GM23338 (cell line): ENCODE measurements at regions not wholly inside any gene's neighbourhood (a gene's known extent, or its start where the extent isn't known, plus 50 kb on each side); places are given as distances from the start of the nearest gene placed in this dataset.

Source experiments
- ATAC-seq: fragments of 200-7000 bp; cut with Tn5 transposase; 3 replicates; pipeline ENCODE4 v1.9.1; 2020
- DNase-seq: peaks from one replicate; pipeline ENCODE4 v3.0.0-alpha.2; 2015; ENCODE audit warnings: low spot score
- H2AFZ ChIP-seq: fragments of 200-600 bp; sonication (generic); 2 replicates; pipeline ENCODE4 v1.8.0; 2016; ENCODE audit warnings: antibody characterized with exemption, mild to moderate bottlenecking, moderate library complexity
- H3F3A ChIP-seq: fragments of 200-600 bp; sonication (generic); replicated peaks from 2 replicates; pipeline ENCODE4 v1.8.0; 2017; ENCODE audit warnings: antibody characterized with exemption, mixed run types, low read depth
- H3K27ac ChIP-seq: fragments of 200-600 bp; sonication (generic); 2 replicates; pipeline ENCODE4 v1.6.1; 2016; ENCODE audit warnings: low read depth
- H3K27me3 ChIP-seq: fragments of 200-600 bp; sonication (generic); 2 replicates; pipeline ENCODE4 v1.8.0; 2016; ENCODE audit warnings: mild to moderate bottlenecking, mixed run types, moderate library complexity; ENCODE audit not compliant: insufficient read depth
- H3K36me3 ChIP-seq: fragments of 200-600 bp; sonication (generic); 2 replicates; pipeline ENCODE4 v1.8.0; 2016; ENCODE audit warnings: mild to moderate bottlenecking; ENCODE audit not compliant: insufficient read depth
- H3K4me1 ChIP-seq: fragments of 200-600 bp; sonication (generic); 2 replicates; pipeline ENCODE4 v1.8.0; 2016; ENCODE audit warnings: mild to moderate bottlenecking, moderate library complexity; ENCODE audit not compliant: insufficient read depth
- H3K4me2 ChIP-seq: fragments of 200-600 bp; sonication (generic); 2 replicates; pipeline ENCODE4 v1.7.1; 2017; ENCODE audit warnings: mixed run types
- H3K4me3 ChIP-seq: fragments of 200-600 bp; sonication (generic); 2 replicates; pipeline ENCODE4 v1.6.1; 2016; ENCODE audit warnings: mixed run types
- H3K79me2 ChIP-seq: fragments of 200-600 bp; sonication (generic); replicated peaks from 2 replicates; pipeline ENCODE4 v1.8.0; 2017; ENCODE audit warnings: mild to moderate bottlenecking; ENCODE audit not compliant: insufficient read depth
- H3K9me2 ChIP-seq: fragments of 200-600 bp; sonication (generic); 2 replicates; pipeline ENCODE4 v1.8.0; 2017; ENCODE audit not compliant: insufficient read depth
- H4K20me1 ChIP-seq: fragments of 200-600 bp; sonication (generic); replicated peaks from 2 replicates; pipeline ENCODE4 v1.8.0; 2017; ENCODE audit warnings: mild to moderate bottlenecking; ENCODE audit not compliant: insufficient read depth
- H3K27ac Mint-ChIP-seq: 2 replicates; pipeline ENCODE4 v1.8.0; 2020; ENCODE audit warnings: inconsistent platforms, mild to moderate bottlenecking, moderate library complexity, mixed read lengths
- H3K27me3 Mint-ChIP-seq: 3 replicates; pipeline ENCODE4 v1.8.0; 2022; ENCODE audit warnings: low read depth, mild to moderate bottlenecking, moderate library complexity, mixed read lengths, inconsistent platforms; ENCODE audit not compliant: insufficient read depth, poor library complexity
- H3K36me3 Mint-ChIP-seq: 3 replicates; pipeline ENCODE4 v1.8.0; 2021; ENCODE audit warnings: low read depth, mild to moderate bottlenecking, inconsistent platforms, moderate library complexity, mixed read lengths
- H3K4me1 Mint-ChIP-seq: 3 replicates; pipeline ENCODE4 v1.8.0; 2020; ENCODE audit warnings: mild to moderate bottlenecking, inconsistent platforms, mixed read lengths
- H3K4me3 Mint-ChIP-seq: 3 replicates; pipeline ENCODE4 v1.8.0; 2021; ENCODE audit warnings: moderate library complexity, mild to moderate bottlenecking, inconsistent platforms, mixed read lengths
- H3K9me3 Mint-ChIP-seq: 3 replicates; pipeline ENCODE4 v1.8.0; 2020; ENCODE audit warnings: moderate library complexity, mild to moderate bottlenecking, inconsistent platforms, mixed read lengths
- CREB1 ChIP-seq: fragments of 250-450 bp; sonication (Bioruptor Pico); IDR thresholded peaks from 2 replicates; pipeline ENCODE4 v1.5.0; 2020; ENCODE audit warnings: low read depth, mild to moderate bottlenecking, moderate library complexity
- ETS1 ChIP-seq: IDR thresholded peaks from 2 replicates; pipeline ENCODE4 v1.6.1; 2016; ENCODE audit warnings: antibody characterized with exemption
- EZH2 ChIP-seq: fragments of 200-600 bp; sonication (generic); IDR thresholded peaks from one replicate; pipeline ENCODE4 v1.8.0; 2017; ENCODE audit warnings: antibody characterized with exemption, mild to moderate bottlenecking, low read depth; ENCODE audit not compliant: unreplicated experiment
- JUNB ChIP-seq: IDR thresholded peaks from one replicate; pipeline ENCODE4 v1.6.1; 2016; ENCODE audit warnings: antibody characterized with exemption; ENCODE audit not compliant: unreplicated experiment
- REST ChIP-seq: IDR thresholded peaks from one replicate; pipeline ENCODE4 v1.6.1; 2018; ENCODE audit warnings: antibody characterized with exemption; ENCODE audit not compliant: unreplicated experiment
- ZNF331 ChIP-seq: fragments of 250-450 bp; sonication (Bioruptor Pico); IDR thresholded peaks from 2 replicates; pipeline ENCODE4 v1.5.0; 2020; ENCODE audit warnings: low read depth, mild to moderate bottlenecking, moderate library complexity
- ZNF462 ChIP-seq: fragments of 250-450 bp; sonication (Bioruptor Pico); IDR thresholded peaks from 2 replicates; pipeline ENCODE4 v1.5.0; 2020; ENCODE audit warnings: mild to moderate bottlenecking, moderate library complexity
- TF ChIP-seq, protein P1 (sequence below), 2 experiments: fragments of 200-600 bp in 1 of 2; sonication (generic) in 1 of 2; conservative IDR thresholded peaks; 2 replicates each; pipeline versions ENCODE4 v1.5.1 to v1.6.1; 2016 to 2017; ENCODE audit warnings: antibody characterized with exemption in 2 of 2, low read depth in 2 of 2, mild to moderate bottlenecking in 2 of 2, moderate library complexity in 1 of 2

GRCh38 chr2:55107436-55107835 lies 57.2 kb upstream of the RTN4 start (continued):
- TF ChIP-seq REST = no peak
- no peak for TF ChIP-seq EZH2
- no peak for TF ChIP-seq CREB1 (CRISPR knock-in tag)
- TF ChIP-seq JUNB = no peak
- TF ChIP-seq ETS1 = no peak

- no peaks in the 10 kb centered on the region for H3K9me3 Mint-ChIP-seq
- no peak overlapping the region for H3K27ac ChIP-seq
- ATAC-seq = no peak
- TF ChIP-seq ZNF331 (CRISPR knock-in tag) (no peak), REST (no peak), JUNB (no peak), ZNF462 (CRISPR knock-in tag) (no peak)
- TF ChIP-seq, protein P1, sequence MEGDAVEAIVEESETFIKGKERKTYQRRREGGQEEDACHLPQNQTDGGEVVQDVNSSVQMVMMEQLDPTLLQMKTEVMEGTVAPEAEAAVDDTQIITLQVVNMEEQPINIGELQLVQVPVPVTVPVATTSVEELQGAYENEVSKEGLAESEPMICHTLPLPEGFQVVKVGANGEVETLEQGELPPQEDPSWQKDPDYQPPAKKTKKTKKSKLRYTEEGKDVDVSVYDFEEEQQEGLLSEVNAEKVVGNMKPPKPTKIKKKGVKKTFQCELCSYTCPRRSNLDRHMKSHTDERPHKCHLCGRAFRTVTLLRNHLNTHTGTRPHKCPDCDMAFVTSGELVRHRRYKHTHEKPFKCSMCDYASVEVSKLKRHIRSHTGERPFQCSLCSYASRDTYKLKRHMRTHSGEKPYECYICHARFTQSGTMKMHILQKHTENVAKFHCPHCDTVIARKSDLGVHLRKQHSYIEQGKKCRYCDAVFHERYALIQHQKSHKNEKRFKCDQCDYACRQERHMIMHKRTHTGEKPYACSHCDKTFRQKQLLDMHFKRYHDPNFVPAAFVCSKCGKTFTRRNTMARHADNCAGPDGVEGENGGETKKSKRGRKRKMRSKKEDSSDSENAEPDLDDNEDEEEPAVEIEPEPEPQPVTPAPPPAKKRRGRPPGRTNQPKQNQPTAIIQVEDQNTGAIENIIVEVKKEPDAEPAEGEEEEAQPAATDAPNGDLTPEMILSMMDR (conservative IDR thresholded peaks at IDR 0.05; ENCODE audit: low read depth in 2 of 2) = no peak
Observed at GRCh38 chr2:55106148-55106547, 55.9 kb upstream of the RTN4 start.

More at GRCh38 chr2:55106148-55106547, 55.9 kb upstream of the RTN4 start:
- H3K4me2 ChIP-seq = no peak overlapping the region
- H3K9me2 ChIP-seq = no peaks in the 10 kb centered on the region
- no peak overlapping the region for H3K4me3 Mint-ChIP-seq
- H3K36me3 ChIP-seq = no peaks in the 10 kb centered on the region
- no peak overlapping the region for H3K4me3 ChIP-seq
- no peaks in the 10 kb centered on the region for H3K36me3 Mint-ChIP-seq
- H3K4me1 Mint-ChIP-seq = no peaks in the 10 kb centered on the region
- no peaks in the 10 kb centered on the region for H3K27me3 Mint-ChIP-seq
- no peaks in the 10 kb centered on the region for H4K20me1 ChIP-seq
- no peak for DNase-seq
- H3K27me3 ChIP-seq = no peaks in the 10 kb centered on the region
- H3K79me2 ChIP-seq = no peaks in the 10 kb centered on the region
- no peak overlapping the region for H3K27ac Mint-ChIP-seq
- no peaks in the 10 kb centered on the region for H3F3A ChIP-seq
- no peaks in the 10 kb centered on the region for H3K4me1 ChIP-seq
- no peak overlapping the region for H2AFZ ChIP-seq
